ENCODE measurements at regions not wholly inside any gene's neighbourhood (a gene's known extent, or its start where the extent isn't known, plus 50 kb on each side); places are given as distances from the start of the nearest gene placed in this dataset.

- TF ChIP-seq MAX (IDR thresholded peaks at IDR 0.05; ENCODE audit: low read depth, low read length) (no peak), MTA2 (IDR thresholded peaks at IDR 0.05; ENCODE audit: low read depth) (peak; percentile 96), BCLAF1 (IDR thresholded peaks at IDR 0.05) (no peak), USF1 (IDR thresholded peaks at IDR 0.05; ENCODE audit: borderline replicate concordance, extremely low read length, insufficient read depth, low read depth, low read length) (no peak), RELA (IDR thresholded peaks at IDR 0.05; ENCODE audit: borderline replicate concordance, partially characterized antibody) (peak; percentile 94), WRNIP1 (IDR thresholded peaks at IDR 0.05; ENCODE audit: borderline replicate concordance, low read depth, low read length) (no peak), ZBTB40 (IDR thresholded peaks at IDR 0.05; ENCODE audit: borderline replicate concordance) (no peak), RBBP5 (conservative IDR thresholded peaks at IDR 0.05) (no peak), ZBTB4 (CRISPR knock-in tag; IDR thresholded peaks at IDR 0.05) (no peak; the same call in 1 of the 2 replicates)
- TF ChIP-seq, protein P1, sequence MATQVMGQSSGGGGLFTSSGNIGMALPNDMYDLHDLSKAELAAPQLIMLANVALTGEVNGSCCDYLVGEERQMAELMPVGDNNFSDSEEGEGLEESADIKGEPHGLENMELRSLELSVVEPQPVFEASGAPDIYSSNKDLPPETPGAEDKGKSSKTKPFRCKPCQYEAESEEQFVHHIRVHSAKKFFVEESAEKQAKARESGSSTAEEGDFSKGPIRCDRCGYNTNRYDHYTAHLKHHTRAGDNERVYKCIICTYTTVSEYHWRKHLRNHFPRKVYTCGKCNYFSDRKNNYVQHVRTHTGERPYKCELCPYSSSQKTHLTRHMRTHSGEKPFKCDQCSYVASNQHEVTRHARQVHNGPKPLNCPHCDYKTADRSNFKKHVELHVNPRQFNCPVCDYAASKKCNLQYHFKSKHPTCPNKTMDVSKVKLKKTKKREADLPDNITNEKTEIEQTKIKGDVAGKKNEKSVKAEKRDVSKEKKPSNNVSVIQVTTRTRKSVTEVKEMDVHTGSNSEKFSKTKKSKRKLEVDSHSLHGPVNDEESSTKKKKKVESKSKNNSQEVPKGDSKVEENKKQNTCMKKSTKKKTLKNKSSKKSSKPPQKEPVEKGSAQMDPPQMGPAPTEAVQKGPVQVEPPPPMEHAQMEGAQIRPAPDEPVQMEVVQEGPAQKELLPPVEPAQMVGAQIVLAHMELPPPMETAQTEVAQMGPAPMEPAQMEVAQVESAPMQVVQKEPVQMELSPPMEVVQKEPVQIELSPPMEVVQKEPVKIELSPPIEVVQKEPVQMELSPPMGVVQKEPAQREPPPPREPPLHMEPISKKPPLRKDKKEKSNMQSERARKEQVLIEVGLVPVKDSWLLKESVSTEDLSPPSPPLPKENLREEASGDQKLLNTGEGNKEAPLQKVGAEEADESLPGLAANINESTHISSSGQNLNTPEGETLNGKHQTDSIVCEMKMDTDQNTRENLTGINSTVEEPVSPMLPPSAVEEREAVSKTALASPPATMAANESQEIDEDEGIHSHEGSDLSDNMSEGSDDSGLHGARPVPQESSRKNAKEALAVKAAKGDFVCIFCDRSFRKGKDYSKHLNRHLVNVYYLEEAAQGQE (IDR thresholded peaks at IDR 0.05; ENCODE audit: low read depth, low read length), result peak; percentile 39; the same call in 1 of the 2 replicates
- TF ChIP-seq, protein P2, sequence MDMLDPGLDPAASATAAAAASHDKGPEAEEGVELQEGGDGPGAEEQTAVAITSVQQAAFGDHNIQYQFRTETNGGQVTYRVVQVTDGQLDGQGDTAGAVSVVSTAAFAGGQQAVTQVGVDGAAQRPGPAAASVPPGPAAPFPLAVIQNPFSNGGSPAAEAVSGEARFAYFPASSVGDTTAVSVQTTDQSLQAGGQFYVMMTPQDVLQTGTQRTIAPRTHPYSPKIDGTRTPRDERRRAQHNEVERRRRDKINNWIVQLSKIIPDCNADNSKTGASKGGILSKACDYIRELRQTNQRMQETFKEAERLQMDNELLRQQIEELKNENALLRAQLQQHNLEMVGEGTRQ (IDR thresholded peaks at IDR 0.05; ENCODE audit: borderline replicate concordance, low read depth, low read length), result no peak
These were observed 51.4 kb upstream of the SPAG16 start (continued) for GRCh38 chr2:213232649-213233437.

Measured in GM12878 (cell line).